NCI-H1092 treated with DMSO at 0.1 percent for 48 hours (cell line): ENCODE measurements at regions not wholly inside any gene's neighbourhood (a gene's known extent, or its start where the extent isn't known, plus 50 kb on each side); places are given as distances from the start of the nearest gene placed in this dataset.

ENCODE experiments used
- DNase-seq: peaks from one replicate; lab custom pipeline; 2025; lab: John Stamatoyannopoulos, UW

DNA sequence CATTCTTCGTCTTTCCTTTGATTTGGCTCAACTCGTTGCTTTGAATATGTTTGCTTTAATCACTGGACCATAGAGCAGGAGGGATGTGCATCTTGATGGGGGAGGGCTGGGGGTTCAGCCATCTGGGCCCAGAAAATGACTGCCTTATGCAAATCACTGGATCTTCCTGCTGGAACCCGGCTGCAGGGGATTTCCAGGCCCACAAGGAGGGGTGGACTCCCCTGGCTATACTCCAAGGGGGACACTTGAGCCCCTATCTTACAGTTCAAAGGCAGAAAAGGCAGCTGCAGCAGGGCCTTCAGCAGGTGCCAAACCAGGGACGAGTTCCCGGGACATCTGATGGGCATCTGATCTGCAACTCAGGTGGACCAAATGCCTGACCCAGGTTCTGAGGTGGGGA lies 122.5 kb downstream of the DICER1 start:
- peak; percentile 65 for DNase-seq

DNA sequence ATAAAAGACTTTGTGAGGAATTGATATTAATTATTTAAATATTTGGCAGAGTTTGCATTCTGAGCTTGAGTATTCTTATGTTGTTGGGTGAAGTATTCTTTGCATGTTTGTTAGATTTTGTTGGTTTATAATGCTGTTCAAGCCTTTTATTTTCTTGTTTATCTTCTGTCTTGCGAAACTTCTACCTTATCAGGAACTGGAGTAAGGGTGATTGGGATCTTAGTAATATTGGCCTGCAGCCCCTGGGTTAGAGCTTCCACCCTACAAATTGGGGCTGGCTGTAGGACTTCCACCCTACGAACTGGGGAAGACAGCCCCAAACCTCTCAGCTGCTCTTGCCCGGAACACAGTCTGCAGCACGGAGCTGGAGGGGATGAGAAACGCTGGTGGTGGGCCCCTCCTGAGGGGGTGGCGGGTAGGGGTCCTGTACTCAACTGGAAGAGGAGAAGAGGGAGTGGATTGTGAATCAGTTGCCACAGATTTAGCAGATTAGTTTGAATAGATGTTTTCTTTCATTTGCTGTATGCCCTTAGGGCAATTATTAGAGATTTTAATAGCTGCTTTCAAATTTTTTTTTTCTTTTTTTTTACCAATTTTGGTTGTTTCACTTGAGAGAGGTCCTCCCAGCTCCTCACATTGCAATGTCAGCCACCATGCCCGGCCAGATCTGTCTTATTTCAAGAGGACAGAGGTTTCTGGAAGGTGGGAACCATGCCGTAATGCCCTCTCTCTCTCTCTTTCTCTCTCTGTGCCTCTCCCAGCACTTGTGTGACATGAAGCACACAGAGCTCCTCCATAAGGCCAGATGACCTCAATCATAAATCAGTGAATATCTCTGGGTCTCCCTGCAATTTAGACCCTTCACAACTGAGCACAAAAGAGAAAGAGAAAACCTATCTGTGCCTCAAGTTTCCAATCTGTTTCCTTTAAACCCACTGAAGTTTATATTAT lies 123.4 kb downstream of the DICER1 start:
- DNase-seq: peak; percentile 49

DNA sequence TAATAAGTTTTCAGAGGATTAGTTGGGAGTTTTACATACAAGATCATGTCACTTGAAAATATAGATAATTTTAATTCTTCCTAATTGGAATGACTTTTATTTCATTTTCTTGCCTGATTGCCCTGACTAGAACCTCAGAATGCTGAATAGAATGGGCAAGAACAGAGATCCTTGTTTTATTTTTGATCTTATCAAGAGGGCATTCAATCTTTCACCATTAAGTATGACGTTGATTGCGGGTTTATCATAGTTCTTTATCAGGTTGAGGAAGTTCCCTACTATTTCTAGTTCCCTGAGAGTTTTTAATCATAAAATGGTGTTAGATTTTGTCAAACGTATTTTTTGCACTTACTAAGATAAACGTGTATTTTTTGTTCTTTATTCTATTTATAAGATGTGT lies 124.3 kb downstream of the DICER1 start:
- DNase-seq: no peak

DNA sequence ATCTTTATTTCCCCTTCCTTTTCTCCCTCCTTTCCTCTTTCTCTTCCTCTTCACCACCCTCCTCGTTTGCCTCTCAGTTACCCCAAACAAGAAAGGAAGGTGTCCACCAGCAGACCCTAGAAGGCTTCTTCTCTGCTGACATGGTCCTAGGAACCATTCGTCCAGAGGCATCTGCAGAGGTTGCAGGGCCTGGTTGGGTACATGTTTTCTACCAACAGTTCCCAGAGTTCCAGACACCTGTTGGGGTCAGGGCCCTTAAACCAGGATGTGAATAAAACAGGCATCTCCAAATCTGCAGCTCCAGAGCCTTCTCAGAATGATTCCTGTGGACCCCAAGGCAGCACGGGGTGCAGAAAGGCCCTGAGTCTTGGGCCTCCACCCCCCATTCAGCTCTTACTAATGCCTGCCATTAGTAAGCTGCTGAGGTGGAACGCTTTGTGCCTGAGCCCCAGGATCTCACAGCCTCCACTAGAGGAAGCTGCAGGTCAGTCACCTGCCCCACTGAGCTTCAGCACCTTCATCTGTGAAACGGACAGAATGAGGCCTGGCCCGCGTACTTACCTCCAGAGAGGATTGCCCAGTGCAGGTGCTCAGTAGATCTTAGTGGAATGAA lies 130.4 kb downstream of the DICER1 start:
- no peak for DNase-seq

DNA sequence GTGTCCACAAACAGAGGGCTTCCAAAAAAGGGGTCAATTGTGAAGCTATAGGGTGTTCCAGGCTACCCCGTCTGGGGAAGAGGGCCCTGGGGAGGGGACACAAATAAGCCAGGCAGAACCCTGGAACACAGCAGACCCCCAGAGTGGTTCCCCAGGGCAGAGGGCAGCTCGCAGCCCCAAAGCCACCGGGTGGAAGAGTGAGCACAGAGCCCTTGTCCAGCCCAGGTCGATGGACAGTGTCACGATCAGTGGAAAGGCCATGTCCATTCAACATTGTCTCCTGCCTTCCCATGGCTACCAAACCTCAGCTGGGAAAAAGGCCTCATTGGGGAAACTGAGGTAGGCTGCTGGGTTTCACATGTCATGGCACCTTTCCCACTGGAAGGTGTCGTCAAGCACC lies 131.4 kb downstream of the DICER1 start:
- no peak for DNase-seq

DNA sequence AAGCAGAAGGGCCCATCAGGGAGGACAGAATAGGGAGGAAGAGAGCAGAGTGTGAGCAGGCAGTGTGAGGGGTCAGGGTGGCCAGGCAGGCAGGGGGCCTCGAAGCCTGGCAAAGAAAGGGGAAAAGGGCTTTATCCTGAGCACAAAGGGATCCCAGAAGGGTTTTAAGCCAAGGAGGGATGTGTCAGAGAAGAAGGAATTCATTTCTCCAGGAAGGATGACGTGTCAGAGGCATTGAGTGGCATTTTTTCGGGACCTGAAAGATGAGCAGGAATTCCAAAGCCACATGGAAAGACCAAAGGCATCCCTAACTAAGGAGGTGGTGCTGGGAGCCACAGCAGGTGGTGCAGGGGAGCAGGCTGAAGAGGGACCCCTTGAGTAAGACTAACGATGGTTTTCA lies 132.1 kb downstream of the DICER1 start:
- no peak for DNase-seq

DNA sequence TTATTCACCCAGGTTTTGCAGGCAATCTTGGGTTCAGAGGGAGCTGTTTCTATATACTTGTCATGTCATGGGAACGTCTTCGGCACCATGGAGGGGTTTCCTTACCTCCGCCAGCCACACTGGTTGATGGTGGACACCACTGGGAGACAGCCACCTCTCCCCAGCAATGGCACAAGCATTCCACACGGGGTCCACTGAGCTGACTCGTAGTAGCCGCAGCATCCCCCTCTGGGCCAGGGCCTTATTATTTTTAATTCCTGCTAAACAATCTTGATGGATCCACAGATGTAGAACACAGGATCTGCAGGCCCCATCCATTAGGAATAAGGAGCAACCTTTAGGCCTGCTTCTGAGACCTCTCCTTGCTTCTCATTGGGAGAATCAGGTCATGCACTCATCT lies 132.9 kb downstream of the DICER1 start:
- no peak for DNase-seq

GRCh38 chr14:95023886-95024285 lies 133.4 kb downstream of the DICER1 start:
- no peak for DNase-seq

DNA sequence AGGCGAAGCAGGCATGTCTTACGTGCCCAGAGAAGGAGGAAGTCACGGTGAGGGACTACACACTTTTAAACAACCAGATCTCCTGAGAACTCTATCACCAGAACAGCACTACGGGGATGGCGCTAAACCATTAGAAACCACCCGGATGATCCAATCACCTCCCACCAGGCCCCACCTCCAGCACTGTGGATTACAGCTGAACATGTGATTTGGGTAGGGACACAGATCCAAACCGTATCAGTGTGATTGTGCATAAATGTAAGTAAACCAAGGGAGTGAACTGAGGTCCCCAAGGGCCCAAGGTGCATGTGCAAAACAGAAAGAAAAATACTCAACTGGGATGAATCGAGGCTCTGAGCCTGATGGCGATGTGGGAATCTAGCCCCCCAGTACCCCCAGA lies 134.2 kb downstream of the DICER1 start:
- DNase-seq: no peak

DNA sequence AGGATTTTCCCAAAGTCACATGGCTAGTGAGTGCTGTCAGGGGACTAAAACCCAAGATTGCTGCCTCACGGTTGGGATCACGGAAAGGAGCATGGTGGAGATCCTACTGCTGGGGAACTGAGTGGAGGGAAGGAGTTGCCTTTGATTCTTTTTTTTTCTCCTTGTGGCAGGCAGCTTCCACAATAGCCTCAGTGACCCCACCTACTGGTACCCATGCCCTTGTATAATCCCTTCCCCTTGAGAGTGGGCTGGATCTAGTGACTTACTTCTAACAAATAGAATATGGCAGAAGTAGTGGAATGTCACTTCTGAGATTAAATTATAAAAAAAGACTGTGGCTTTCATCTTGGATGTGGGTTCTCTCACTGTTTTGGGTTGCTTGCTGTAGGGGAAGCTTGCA lies 135.7 kb downstream of the DICER1 start:
- DNase-seq: no peak

DNA sequence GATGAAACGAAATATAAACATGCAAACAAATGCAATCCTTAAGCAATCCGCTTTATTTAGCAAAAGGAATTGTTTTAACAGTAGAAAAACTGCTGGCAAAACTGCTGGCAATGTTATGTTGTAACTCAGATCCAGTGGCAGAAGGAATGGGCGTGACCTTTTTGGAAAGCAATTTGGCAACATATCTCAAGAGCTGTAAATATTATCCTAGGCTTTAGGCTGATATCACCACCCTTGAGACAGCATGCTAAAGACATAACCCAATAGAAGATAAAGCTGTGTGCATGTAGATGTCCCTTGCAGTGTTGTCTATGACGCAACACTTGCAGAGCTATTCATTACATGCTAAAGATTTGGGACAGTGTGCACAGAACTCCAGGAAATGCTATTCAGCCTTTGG lies 138.5 kb downstream of the DICER1 start:
- no peak for DNase-seq

GRCh38 chr14:95015046-95015445 lies 142.3 kb downstream of the DICER1 start:
- DNase-seq: no peak

DNA sequence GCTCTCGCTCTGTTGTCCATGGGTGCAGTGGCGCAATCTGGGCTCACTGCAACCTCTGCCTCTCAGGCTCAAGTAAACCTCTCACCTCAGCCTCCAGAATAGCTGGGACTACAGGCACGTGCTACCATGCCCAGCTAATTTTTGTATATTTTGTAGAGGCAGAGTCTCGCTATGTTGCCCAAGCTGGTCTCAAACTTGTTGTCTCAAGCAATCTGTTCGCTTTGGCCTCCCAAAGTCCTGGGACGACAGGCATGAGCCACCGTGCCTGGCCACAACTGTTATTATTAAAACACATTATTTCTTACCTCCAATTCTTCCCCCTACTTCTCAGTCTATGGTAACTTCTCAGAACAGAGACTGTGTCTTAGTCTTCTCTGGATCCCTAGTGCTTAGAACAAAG lies 143.3 kb downstream of the DICER1 start:
- no peak for DNase-seq

DNA sequence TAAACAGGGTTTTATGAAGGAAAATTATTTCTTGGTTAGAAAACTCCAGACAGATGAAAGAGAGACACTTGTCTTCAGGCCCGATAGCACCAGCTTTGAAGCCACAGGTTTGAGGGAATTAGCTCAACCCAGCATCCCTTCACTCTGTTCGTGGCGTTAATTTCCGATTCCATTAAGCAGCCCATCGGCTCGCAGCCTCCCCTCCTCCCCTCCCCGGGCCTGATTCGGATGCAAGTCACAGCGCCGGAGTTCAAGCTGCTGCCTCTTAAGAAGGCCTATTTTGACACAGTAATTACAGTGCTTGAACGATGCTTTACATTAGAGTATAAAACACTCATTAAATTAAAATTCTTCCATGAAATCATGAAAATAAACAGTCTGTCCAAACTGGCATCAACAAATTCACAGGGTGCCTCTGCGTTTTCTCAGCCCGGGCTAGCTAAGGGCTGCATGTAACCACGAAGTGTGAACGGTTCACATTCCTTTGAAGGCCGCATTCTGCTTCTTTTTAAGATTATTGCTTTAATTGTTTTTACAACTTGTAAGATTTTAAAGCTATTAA lies 145.8 kb downstream of the DICER1 start:
- DNase-seq: no peak

GRCh38 chr14:95008445-95009217 lies 148.7 kb downstream of the DICER1 start:
- no peak for DNase-seq

- DNase-seq: no peak
Observed at GRCh38 chr14:95007921-95008320, 149.4 kb downstream of the DICER1 start.

DNA sequence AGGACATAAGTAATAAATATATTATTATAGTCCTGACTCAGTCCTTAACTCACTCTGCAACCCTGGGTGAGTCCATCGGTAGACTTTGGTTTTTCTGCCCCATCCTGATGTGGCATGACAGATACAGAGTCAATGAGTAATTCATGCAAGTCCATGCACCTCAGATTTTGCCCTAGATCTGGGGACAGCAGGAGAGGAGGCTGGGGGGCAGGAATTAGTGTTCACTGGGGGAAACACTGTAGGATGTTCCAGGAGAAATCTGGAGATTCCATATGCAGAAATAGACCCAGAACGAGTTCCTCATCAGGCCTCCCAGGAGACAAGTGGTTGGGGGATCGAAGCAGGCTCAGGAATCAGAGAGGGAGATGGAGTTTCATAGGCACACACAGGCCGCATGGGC lies 150.8 kb downstream of the DICER1 start:
- DNase-seq: no peak

DNA sequence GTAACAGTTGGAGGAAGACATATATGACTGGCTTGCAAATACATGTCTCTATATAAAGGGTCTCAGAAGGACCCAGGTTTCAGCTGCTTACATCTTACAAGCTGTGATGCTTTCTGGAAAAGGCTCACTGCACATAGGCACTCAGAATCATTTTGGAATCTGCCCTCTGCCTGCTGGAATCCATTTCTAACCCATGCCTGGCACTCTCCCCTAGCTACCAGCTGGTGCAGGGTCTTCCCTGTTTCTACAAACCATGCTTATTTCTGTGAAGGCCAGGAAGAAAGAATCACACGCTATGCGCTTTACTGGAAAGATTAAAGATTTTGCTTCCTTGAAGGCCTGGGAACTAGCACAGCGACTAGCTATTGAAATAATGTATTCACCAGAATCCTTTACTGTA lies 151.3 kb downstream of the DICER1 start:
- no peak for DNase-seq

GRCh38 chr14:95003099-95003960 lies 154.0 kb downstream of the DICER1 start:
- peak; percentile 23 for DNase-seq

DNA sequence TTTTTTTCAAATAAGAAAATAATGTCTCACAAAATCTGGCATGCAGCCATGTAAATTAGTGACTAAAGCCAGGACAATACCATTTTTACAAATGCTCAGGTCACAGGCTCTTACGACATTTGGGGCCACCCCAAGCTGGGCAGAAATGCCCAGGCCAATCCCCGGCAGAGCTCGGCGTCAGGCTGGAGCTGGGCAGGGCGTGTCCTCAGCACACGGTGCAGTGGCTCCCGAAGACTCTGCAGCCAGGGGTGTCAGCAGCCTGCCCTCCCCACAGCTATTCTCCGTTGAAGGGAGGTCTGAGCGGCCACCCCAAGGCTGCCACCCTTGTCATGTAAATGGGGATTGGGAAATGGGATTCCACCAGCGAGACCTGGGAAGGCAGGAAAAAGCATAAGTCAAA lies 158.6 kb downstream of the DICER1 start:
- DNase-seq: no peak

DNA sequence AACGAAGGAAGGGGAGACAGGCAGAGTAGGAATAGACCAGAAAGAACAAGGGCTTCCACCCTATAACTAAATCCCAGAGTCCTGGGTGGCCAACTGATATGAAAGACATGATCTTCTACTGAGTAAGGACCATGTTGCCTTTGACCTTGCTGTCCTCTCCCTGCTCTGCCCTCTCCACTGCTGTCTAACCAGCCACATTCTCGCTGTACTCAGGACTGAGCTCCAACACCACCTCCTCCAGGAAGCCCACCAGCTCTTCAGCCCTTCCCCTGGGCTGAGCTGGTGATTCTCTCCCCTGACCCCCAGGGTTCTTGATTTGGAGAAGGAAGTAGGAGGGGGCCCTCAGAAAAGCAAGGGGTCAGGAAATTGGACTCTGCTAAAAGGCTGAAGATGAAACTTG lies 159.2 kb downstream of the DICER1 start:
- DNase-seq: no peak

DNA sequence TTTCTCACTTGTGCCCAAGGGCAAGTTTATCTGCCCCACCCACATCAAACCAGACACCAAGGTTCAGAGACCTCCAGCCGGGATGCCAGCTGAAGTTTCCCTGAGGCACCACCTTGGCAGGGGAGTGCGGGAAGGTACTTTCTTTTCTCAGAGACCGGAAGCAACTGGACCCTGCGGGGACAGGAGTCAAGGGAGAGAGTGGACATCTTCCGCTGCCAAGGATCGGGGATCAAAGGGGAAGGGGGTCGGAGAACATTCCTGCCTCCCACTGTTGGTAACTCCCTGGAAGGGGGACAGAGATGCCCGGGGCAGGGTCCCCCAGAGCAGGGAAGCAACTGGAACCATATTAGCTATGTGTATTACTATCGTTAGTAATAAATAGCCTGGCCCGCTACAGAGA lies 161.8 kb downstream of the DICER1 start:
- no peak for DNase-seq
